Astrocyte of the cerebellum (primary cell): ENCODE measurements at regions not wholly inside any gene's neighbourhood (a gene's known extent, or its start where the extent isn't known, plus 50 kb on each side); places are given as distances from the start of the nearest gene placed in this dataset.

Source experiments
- DNase-seq: peaks from one replicate; pipeline ENCODE4 v3.0.0-alpha.2; 2011; ENCODE audit warnings: low read depth
- H3K4me3 ChIP-seq: 2 replicates; pipeline ENCODE4 v1.5.1; 2011; ENCODE audit warnings: mild to moderate bottlenecking, low read depth, low read length, moderate library complexity
- CTCF ChIP-seq: IDR thresholded peaks from 2 replicates; pipeline ENCODE4 v1.5.1; 2012; ENCODE audit warnings: low read length, low read depth, moderate library complexity, mild to moderate bottlenecking; ENCODE audit errors: missing control alignments
- in situ Hi-C: cut with HindIII; loops from 2 replicates; pipeline ENCODE4 v1.10.0; 2017; ENCODE audit warnings: low sequenced_read_pairs

GRCh38 chr6:148064406-148065134 lies 278.1 kb upstream of the SASH1 start:
- H3K4me3 ChIP-seq = no peak overlapping the region
- DNase-seq = no peak
- in situ Hi-C loops = no loop called here
- TF ChIP-seq CTCF = no peak

GRCh38 chr6:148068437-148069061 lies 274.1 kb upstream of the SASH1 start:
- no peak overlapping the region for H3K4me3 ChIP-seq
- in situ Hi-C loops = no loop called here
- no peak for DNase-seq
- no peak for TF ChIP-seq CTCF

GRCh38 chr6:148069256-148069655 lies 273.4 kb upstream of the SASH1 start:
- no peak overlapping the region for H3K4me3 ChIP-seq
- in situ Hi-C loops = no loop called here
- no peak for TF ChIP-seq CTCF
- DNase-seq = no peak

- no peak overlapping the region for H3K4me3 ChIP-seq
- TF ChIP-seq CTCF = no peak
- DNase-seq = no peak
- in situ Hi-C loops = no loop called here
Observed at GRCh38 chr6:148074291-148074690, 268.3 kb upstream of the SASH1 start.

- no peak overlapping the region for H3K4me3 ChIP-seq
- in situ Hi-C loops = no loop called here
- no peak for TF ChIP-seq CTCF
- DNase-seq = no peak
Observed at GRCh38 chr6:148074738-148075137, 267.9 kb upstream of the SASH1 start.

- no peak overlapping the region for H3K4me3 ChIP-seq
- TF ChIP-seq CTCF = no peak
- in situ Hi-C loops = no loop called here
- no peak for DNase-seq
Observed at GRCh38 chr6:148075352-148075751, 267.3 kb upstream of the SASH1 start.
